ENCODE measurements at regions not wholly inside any gene's neighbourhood (a gene's known extent, or its start where the extent isn't known, plus 50 kb on each side); places are given as distances from the start of the nearest gene placed in this dataset.

DNA sequence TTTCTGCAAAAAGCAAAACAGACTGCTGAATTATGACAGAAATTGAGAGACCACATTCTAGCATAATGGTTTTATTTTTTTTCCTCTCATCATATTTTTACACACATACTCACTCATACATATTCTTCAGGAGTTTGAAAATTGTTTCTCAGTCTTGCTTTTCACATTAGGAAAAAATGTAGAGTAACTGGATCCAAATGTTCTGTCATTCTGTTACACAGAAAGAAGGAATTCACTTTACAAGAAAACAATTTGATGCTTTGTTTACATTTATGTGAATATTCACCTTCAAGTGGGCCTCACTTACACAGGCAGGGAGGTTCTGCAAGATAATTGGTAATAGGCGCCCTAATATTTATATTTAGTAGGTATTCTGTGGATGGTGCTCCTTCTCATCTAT, 82.0 kb downstream of the ARL4A start:
- no peak for DNase-seq (ENCODE audit: insufficient read length, low spot score, missing footprints)
- Histone ChIP-seq H2AFZ (ENCODE audit: low read length) (no peak overlapping the region), H3K4me1 (ENCODE audit: insufficient read depth, low read length) (peaks cover 29% of the 10 kb centered on the region), H4K20me1 (ENCODE audit: insufficient read depth, low read length) (no peaks in the 10 kb centered on the region), H3K79me2 (ENCODE audit: insufficient read depth, low read length) (no peaks in the 10 kb centered on the region), H3K4me2 (ENCODE audit: insufficient read depth, low read length) (no peak overlapping the region), H3K36me3 (ENCODE audit: insufficient read depth, low read length) (no peaks in the 10 kb centered on the region), H3K9me3 (ENCODE audit: low read depth, low read length) (no peaks in the 10 kb centered on the region), H3K4me3 (ENCODE audit: insufficient read depth, low read length) (no peak overlapping the region), H3K27me3 (ENCODE audit: insufficient read depth, low read length) (no peaks in the 10 kb centered on the region), H3K27ac (ENCODE audit: low read depth, low read length) (no peak overlapping the region)
- TF ChIP-seq, protein P1, sequence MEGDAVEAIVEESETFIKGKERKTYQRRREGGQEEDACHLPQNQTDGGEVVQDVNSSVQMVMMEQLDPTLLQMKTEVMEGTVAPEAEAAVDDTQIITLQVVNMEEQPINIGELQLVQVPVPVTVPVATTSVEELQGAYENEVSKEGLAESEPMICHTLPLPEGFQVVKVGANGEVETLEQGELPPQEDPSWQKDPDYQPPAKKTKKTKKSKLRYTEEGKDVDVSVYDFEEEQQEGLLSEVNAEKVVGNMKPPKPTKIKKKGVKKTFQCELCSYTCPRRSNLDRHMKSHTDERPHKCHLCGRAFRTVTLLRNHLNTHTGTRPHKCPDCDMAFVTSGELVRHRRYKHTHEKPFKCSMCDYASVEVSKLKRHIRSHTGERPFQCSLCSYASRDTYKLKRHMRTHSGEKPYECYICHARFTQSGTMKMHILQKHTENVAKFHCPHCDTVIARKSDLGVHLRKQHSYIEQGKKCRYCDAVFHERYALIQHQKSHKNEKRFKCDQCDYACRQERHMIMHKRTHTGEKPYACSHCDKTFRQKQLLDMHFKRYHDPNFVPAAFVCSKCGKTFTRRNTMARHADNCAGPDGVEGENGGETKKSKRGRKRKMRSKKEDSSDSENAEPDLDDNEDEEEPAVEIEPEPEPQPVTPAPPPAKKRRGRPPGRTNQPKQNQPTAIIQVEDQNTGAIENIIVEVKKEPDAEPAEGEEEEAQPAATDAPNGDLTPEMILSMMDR (IDR thresholded peaks at IDR 0.05; ENCODE audit: extremely low read depth, low read depth, low read length) = no peak

DNA sequence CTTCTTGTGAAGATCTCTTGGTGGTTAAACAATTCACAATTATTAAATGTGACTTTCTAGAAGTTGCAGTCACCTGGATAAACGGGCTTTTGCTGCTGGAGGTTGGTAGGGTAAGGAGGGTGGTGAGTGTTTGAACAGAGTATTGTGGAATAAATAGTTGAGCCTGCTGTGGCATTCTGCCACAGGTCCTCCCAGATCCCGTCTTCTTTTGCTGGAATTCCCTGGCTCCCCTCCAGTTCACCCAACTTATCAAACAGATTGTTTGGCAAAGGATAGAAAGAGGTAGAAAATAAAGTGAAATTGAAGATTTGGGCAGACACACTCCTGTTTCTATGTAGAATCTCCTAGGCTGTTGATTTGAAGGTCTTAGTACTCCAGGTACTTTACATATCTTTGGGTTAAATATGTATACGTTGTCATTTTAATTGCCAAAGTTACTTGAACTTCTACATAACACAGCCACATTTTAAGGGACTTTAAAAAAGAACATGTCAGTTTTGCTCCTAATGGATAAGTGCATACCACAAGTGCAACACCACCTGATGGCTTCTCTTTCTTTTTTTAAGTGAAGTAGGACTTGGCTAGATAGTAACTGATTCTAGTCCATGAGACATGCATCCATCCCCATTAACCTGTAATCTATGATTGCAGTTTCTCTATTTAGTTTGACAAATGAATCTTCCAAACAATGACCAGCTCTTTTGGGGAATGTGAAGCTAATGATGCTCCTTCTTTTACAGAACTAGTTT, 83.0 kb downstream of the ARL4A start:
- H3K79me2 ChIP-seq (ENCODE audit: insufficient read depth, low read length) = no peaks in the 10 kb centered on the region
- no peak overlapping the region for H3K4me2 ChIP-seq (ENCODE audit: insufficient read depth, low read length)
- no peaks in the 10 kb centered on the region for H3K36me3 ChIP-seq (ENCODE audit: insufficient read depth, low read length)
- TF ChIP-seq, protein P1 (IDR thresholded peaks at IDR 0.05; ENCODE audit: extremely low read depth, low read depth, low read length) = no peak
- no peaks in the 10 kb centered on the region for H3K9me3 ChIP-seq (ENCODE audit: low read depth, low read length)
- H3K4me1 ChIP-seq (ENCODE audit: insufficient read depth, low read length) = peaks cover 22% of the 10 kb centered on the region
- DNase-seq (ENCODE audit: insufficient read length, low spot score, missing footprints) = no peak
- no peak overlapping the region for H2AFZ ChIP-seq (ENCODE audit: low read length)
- no peak overlapping the region for H3K27ac ChIP-seq (ENCODE audit: low read depth, low read length)
- no peaks in the 10 kb centered on the region for H4K20me1 ChIP-seq (ENCODE audit: insufficient read depth, low read length)
- no peaks in the 10 kb centered on the region for H3K27me3 ChIP-seq (ENCODE audit: insufficient read depth, low read length)
- H3K4me3 ChIP-seq (ENCODE audit: insufficient read depth, low read length) = no peak overlapping the region

DNA sequence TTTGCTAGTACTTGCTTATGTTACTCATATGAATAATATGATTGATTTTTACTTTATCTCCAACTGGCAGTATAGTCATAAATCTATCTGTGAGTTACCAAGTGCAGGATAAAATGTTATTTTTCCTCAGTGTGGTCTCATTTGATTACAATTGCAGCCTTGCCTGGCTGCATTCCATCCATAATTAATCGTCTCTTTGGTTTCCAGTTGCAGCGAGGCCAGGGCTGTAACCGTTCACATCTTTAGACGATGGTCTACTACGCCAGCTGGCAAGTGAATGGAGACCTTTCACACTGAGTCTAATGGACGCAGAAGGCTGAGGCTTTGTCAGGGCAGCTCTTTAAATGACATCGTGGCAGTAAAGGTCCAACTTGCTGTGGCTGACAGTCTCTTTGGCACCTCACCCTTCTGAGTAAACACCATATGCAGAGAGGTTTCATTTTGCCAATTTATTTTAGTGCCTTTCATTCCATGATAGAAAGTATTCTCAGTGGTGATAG, 84.0 kb downstream of the ARL4A start:
- Histone ChIP-seq H3K4me3 (ENCODE audit: insufficient read depth, low read length) (peak overlapping the region; percentile 60), H3K27me3 (ENCODE audit: insufficient read depth, low read length) (no peaks in the 10 kb centered on the region), H3K4me2 (ENCODE audit: insufficient read depth, low read length) (peak overlapping the region; percentile 91), H3K4me1 (ENCODE audit: insufficient read depth, low read length) (peaks cover 18% of the 10 kb centered on the region), H3K36me3 (ENCODE audit: insufficient read depth, low read length) (no peaks in the 10 kb centered on the region), H3K9me3 (ENCODE audit: low read depth, low read length) (no peaks in the 10 kb centered on the region), H3K79me2 (ENCODE audit: insufficient read depth, low read length) (no peaks in the 10 kb centered on the region), H3K27ac (ENCODE audit: low read depth, low read length) (no peak overlapping the region), H4K20me1 (ENCODE audit: insufficient read depth, low read length) (no peaks in the 10 kb centered on the region), H2AFZ (ENCODE audit: low read length) (peak overlapping the region; percentile 86)
- DNase-seq (ENCODE audit: insufficient read length, low spot score, missing footprints) = no peak
- TF ChIP-seq, protein P1 (IDR thresholded peaks at IDR 0.05; ENCODE audit: extremely low read depth, low read depth, low read length) = no peak

DNA sequence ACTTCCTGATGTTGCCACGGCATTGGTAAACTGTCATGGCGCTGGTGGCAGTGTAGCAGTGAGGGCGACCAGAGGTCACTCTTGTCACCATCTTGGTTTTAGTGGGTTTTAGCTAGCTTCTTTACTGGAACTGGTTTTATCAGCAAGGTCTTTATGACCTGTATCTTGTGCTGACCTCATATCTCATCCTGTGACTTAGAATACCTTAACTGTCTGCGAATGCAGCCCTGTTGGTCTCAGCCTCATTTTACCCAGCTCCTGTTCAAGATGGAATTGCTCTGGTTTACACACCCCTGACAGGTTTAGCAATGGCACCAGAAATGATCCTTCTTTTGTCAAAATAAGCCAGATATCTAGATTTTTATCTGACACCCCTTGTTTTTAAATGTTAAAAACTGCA, 85.3 kb downstream of the ARL4A start:
- Histone ChIP-seq H3K27me3 (ENCODE audit: insufficient read depth, low read length) (no peaks in the 10 kb centered on the region), H4K20me1 (ENCODE audit: insufficient read depth, low read length) (no peaks in the 10 kb centered on the region), H3K79me2 (ENCODE audit: insufficient read depth, low read length) (no peaks in the 10 kb centered on the region), H3K4me2 (ENCODE audit: insufficient read depth, low read length) (no peak overlapping the region), H3K27ac (ENCODE audit: low read depth, low read length) (no peak overlapping the region), H2AFZ (ENCODE audit: low read length) (no peak overlapping the region), H3K4me1 (ENCODE audit: insufficient read depth, low read length) (peaks cover 18% of the 10 kb centered on the region), H3K9me3 (ENCODE audit: low read depth, low read length) (no peaks in the 10 kb centered on the region), H3K4me3 (ENCODE audit: insufficient read depth, low read length) (no peak overlapping the region), H3K36me3 (ENCODE audit: insufficient read depth, low read length) (no peaks in the 10 kb centered on the region)
- TF ChIP-seq, protein P1 (IDR thresholded peaks at IDR 0.05; ENCODE audit: extremely low read depth, low read depth, low read length) = no peak
- DNase-seq (ENCODE audit: insufficient read length, low spot score, missing footprints) = no peak
